WTC11 (cell line): ENCODE measurements at regions not wholly inside any gene's neighbourhood (a gene's known extent, or its start where the extent isn't known, plus 50 kb on each side); places are given as distances from the start of the nearest gene placed in this dataset.

ENCODE experiments used
- ATAC-seq: fragments of 200-7000 bp; cut with Tn5 transposase; 2 replicates; pipeline ENCODE4 v1.10.0; 2021; ENCODE audit warnings: mild to moderate bottlenecking, moderate library complexity
- CTCF ChIA-PET: fragments of 300-600 bp; sonication (Branson Sonifier 250); formaldehyde crosslinking; loops from one replicate; lab custom pipeline; 2021; ENCODE audit warnings: antibody characterized with exemption; lab: Charles Lee
- POLR2A ChIA-PET: fragments of 350-600 bp; sonication (Branson Sonifier 250); formaldehyde crosslinking; loops from one replicate; lab custom pipeline; 2021; ENCODE audit warnings: antibody characterized with exemption; lab: Charles Lee
- DNase-seq: peaks from one replicate; pipeline ENCODE4 v3.0.0; 2021; ENCODE audit warnings: low spot score
- H3K27ac Mint-ChIP-seq: 2 replicates; pipeline ENCODE4 v1.8.0; 2021; ENCODE audit warnings: mixed read lengths
- H3K27me3 Mint-ChIP-seq: 2 replicates; pipeline ENCODE4 v1.8.0; 2021; ENCODE audit warnings: low read depth, mild to moderate bottlenecking, moderate library complexity, mixed read lengths
- H3K36me3 Mint-ChIP-seq: 2 replicates; pipeline ENCODE4 v1.8.0; 2021; ENCODE audit warnings: mixed read lengths
- H3K4me1 Mint-ChIP-seq: 2 replicates; pipeline ENCODE4 v1.8.0; 2022; ENCODE audit warnings: mixed read lengths
- H3K4me3 Mint-ChIP-seq: 2 replicates; pipeline ENCODE4 v1.8.0; 2021; ENCODE audit warnings: mild to moderate bottlenecking, moderate library complexity, mixed read lengths
- H3K9me3 Mint-ChIP-seq: 2 replicates; pipeline ENCODE4 v1.8.0; 2021; ENCODE audit warnings: mixed read lengths
- AFF4 ChIP-seq: sonication (generic); formaldehyde crosslinking; IDR thresholded peaks from 2 replicates; pipeline ENCODE4 v1.8.1; 2023; ENCODE audit warnings: mild to moderate bottlenecking, missing genetic modification reagents, borderline replicate concordance
- ATF1 ChIP-seq: sonication (generic); formaldehyde crosslinking; IDR thresholded peaks from 2 replicates; pipeline ENCODE4 v1.8.1; 2023; ENCODE audit warnings: mild to moderate bottlenecking, moderate library complexity, missing genetic modification reagents
- CBFB ChIP-seq: sonication (generic); formaldehyde crosslinking; IDR thresholded peaks from 2 replicates; pipeline ENCODE4 v1.8.1; 2022; ENCODE audit warnings: mild to moderate bottlenecking, low read depth, missing genetic modification reagents
- ELF4 ChIP-seq: sonication (generic); formaldehyde crosslinking; IDR thresholded peaks from 2 replicates; pipeline ENCODE4 v1.8.1; 2022; ENCODE audit warnings: low read depth, mild to moderate bottlenecking, moderate library complexity, missing genetic modification reagents
- GABPB1 ChIP-seq: sonication (generic); formaldehyde crosslinking; IDR thresholded peaks from 2 replicates; pipeline ENCODE4 v1.8.1; 2023; ENCODE audit warnings: mild to moderate bottlenecking, missing genetic modification reagents
- HMGA2 ChIP-seq: fragments of 250-450 bp; sonication (Bioruptor Pico); IDR thresholded peaks from 2 replicates; pipeline ENCODE4 v1.4.0; 2021; ENCODE audit warnings: mild to moderate bottlenecking, moderate library complexity
- IRF1 ChIP-seq: sonication (generic); formaldehyde crosslinking; IDR thresholded peaks from 2 replicates; pipeline ENCODE4 v1.8.0; 2023; ENCODE audit warnings: missing genetic modification reagents
- NFATC4 ChIP-seq: fragments of 250-450 bp; sonication (Bioruptor Pico); IDR thresholded peaks from 2 replicates; pipeline ENCODE4 v1.9.0; 2021; ENCODE audit warnings: mild to moderate bottlenecking
- NR2C2 ChIP-seq: sonication (generic); formaldehyde crosslinking; IDR thresholded peaks from 2 replicates; pipeline ENCODE4 v1.8.0; 2022; ENCODE audit warnings: mild to moderate bottlenecking, missing genetic modification reagents
- PRRX2 ChIP-seq: fragments of 250-450 bp; sonication (Bioruptor Pico); IDR thresholded peaks from 2 replicates; pipeline ENCODE4 v1.8.0; 2021; ENCODE audit warnings: mild to moderate bottlenecking
- SMAD4 ChIP-seq: sonication (generic); formaldehyde crosslinking; IDR thresholded peaks from 2 replicates; pipeline ENCODE4 v1.8.0; 2022; ENCODE audit warnings: mild to moderate bottlenecking, missing genetic modification reagents
- SP1 ChIP-seq: sonication (generic); formaldehyde crosslinking; conservative IDR thresholded peaks from 2 replicates; pipeline ENCODE4 v1.8.1; 2022; ENCODE audit warnings: missing genetic modification reagents
- STAT6 ChIP-seq: sonication (generic); formaldehyde crosslinking; conservative IDR thresholded peaks from 2 replicates; pipeline ENCODE4 v1.8.1; 2023; ENCODE audit warnings: mild to moderate bottlenecking, low read depth, missing genetic modification reagents, moderate library complexity
- TP53 ChIP-seq: sonication (generic); formaldehyde crosslinking; IDR thresholded peaks from 2 replicates; pipeline ENCODE4 v1.8.1; 2023; ENCODE audit warnings: mild to moderate bottlenecking, missing genetic modification reagents
- ZNF121 ChIP-seq: sonication (generic); formaldehyde crosslinking; IDR thresholded peaks from 2 replicates; pipeline ENCODE4 v1.8.0; 2023; ENCODE audit warnings: missing genetic modification reagents
- ZNF317 ChIP-seq: sonication (generic); formaldehyde crosslinking; IDR thresholded peaks from 2 replicates; pipeline ENCODE4 v1.8.1; 2023; ENCODE audit warnings: low read depth, mild to moderate bottlenecking, moderate library complexity, missing genetic modification reagents, borderline replicate concordance
- ZNF416 ChIP-seq: fragments of 250-450 bp; sonication (Bioruptor Pico); IDR thresholded peaks from 2 replicates; pipeline ENCODE4 v1.9.0; 2021; ENCODE audit warnings: mild to moderate bottlenecking, inconsistent platforms
- ZNF532 ChIP-seq: fragments of 250-450 bp; sonication (Bioruptor Pico); IDR thresholded peaks from 2 replicates; pipeline ENCODE4 v1.9.0; 2021; ENCODE audit warnings: mild to moderate bottlenecking, borderline replicate concordance
- ZSCAN18 ChIP-seq: fragments of 250-450 bp; sonication (Bioruptor Pico); IDR thresholded peaks from 2 replicates; pipeline ENCODE4 v2.1.2; 2022; ENCODE audit warnings: mild to moderate bottlenecking, moderate library complexity

GRCh38 chr4:19402581-19403065 lies 849.1 kb upstream of the SLIT2 start:
- ATAC-seq (no peak), DNase-seq (no peak)
- peaks cover 6% of the 10 kb centered on the region for H3K4me1 Mint-ChIP-seq
- TF ChIP-seq ZNF317 (CRISPR knock-in tag), result no peak
- no peak overlapping the region for H3K4me3 Mint-ChIP-seq
- peaks cover 4% of the 10 kb centered on the region for H3K27me3 Mint-ChIP-seq
- peaks cover 3% of the 10 kb centered on the region; the same call in 1 of the 2 replicates for H3K36me3 Mint-ChIP-seq
- peaks cover 4% of the 10 kb centered on the region; the same call in 1 of the 2 replicates for H3K9me3 Mint-ChIP-seq
- POLR2A ChIA-PET, result no interaction called here
- CTCF ChIA-PET, result no interaction called here
- no peak overlapping the region for H3K27ac Mint-ChIP-seq

- H3K4me3 Mint-ChIP-seq, result no peak overlapping the region
- H3K27ac Mint-ChIP-seq, result no peak overlapping the region
- H3K4me1 Mint-ChIP-seq, result peaks cover 6% of the 10 kb centered on the region
- no peak for DNase-seq
- no peak for ATAC-seq
- peaks cover 5% of the 10 kb centered on the region; the same call in 1 of the 2 replicates for H3K36me3 Mint-ChIP-seq
- peaks cover 4% of the 10 kb centered on the region for H3K27me3 Mint-ChIP-seq
- POLR2A ChIA-PET, result interaction anchor here (0.6 kb wide), 1 partner anchor 257 kb away, joined by 5 read pairs; no protein-coding TSS in a partner anchor
- TF ChIP-seq IRF1, result no peak
- TF ChIP-seq ELF4, result no peak
- TF ChIP-seq CBFB (CRISPR knock-in tag), result no peak
- H3K9me3 Mint-ChIP-seq, result peaks cover 13% of the 10 kb centered on the region
- CTCF ChIA-PET, result no interaction called here
Measured at GRCh38 chr4:19401301-19402080, 850.2 kb upstream of the SLIT2 start.

- Mint-ChIP-seq H3K27me3 (peaks cover 4% of the 10 kb centered on the region), H3K9me3 (peaks cover 13% of the 10 kb centered on the region), H3K36me3 (peaks cover 5% of the 10 kb centered on the region; the same call in 1 of the 2 replicates), H3K27ac (no peak overlapping the region), H3K4me3 (no peak overlapping the region), H3K4me1 (peaks cover 4% of the 10 kb centered on the region)
- TF ChIP-seq SMAD4, result no peak
- TF ChIP-seq ATF1 (CRISPR knock-in tag), result no peak
- no peak for TF ChIP-seq STAT6
- TF ChIP-seq GABPB1 (CRISPR knock-in tag), result no peak
- TF ChIP-seq ZNF416, result no peak
- TF ChIP-seq TP53 (CRISPR knock-in tag), result no peak
- no peak for TF ChIP-seq SP1 (CRISPR knock-in tag)
- no peak for TF ChIP-seq ZSCAN18 (CRISPR knock-in tag)
- no peak for TF ChIP-seq NR2C2 (CRISPR knock-in tag)
- no peak for TF ChIP-seq ELF4
- TF ChIP-seq ZNF532, result no peak
- TF ChIP-seq PRRX2, result no peak
- TF ChIP-seq AFF4 (CRISPR knock-in tag), result no peak
- no peak for TF ChIP-seq HMGA2
- TF ChIP-seq NFATC4 (CRISPR knock-in tag), result no peak
- no peak for TF ChIP-seq ZNF121 (CRISPR knock-in tag)
- CTCF ChIA-PET, result no interaction called here
- no peak for ATAC-seq
- POLR2A ChIA-PET, result interaction anchor here (0.6 kb wide), 1 partner anchor 258 kb away, joined by 5 read pairs; no protein-coding TSS in a partner anchor
- DNase-seq, result no peak
Measured at GRCh38 chr4:19400820-19401219, 850.9 kb upstream of the SLIT2 start.
